Omental fat pad (tissue), 3 donors: ENCODE measurements at regions not wholly inside any gene's neighbourhood (a gene's known extent, or its start where the extent isn't known, plus 50 kb on each side); places are given as distances from the start of the nearest gene placed in this dataset.

Source experiments
- ATAC-seq: fragments of 150-250 bp; one replicate; pipeline ENCODE4 v1.9.1; 2016; ENCODE audit warnings: mild to moderate bottlenecking, moderate library complexity; ENCODE audit not compliant: low FRiP score
- DNase-seq: peaks from one replicate; pipeline ENCODE4 v3.0.0-alpha.2; 2019; ENCODE audit warnings: low spot score
- TF ChIP-seq, protein P1 (sequence below), 3 donors: fragments of 450-650 bp; IDR thresholded peaks; one replicate each; pipeline ENCODE4 v1.5.1; 2016 to 2017; ENCODE audit warnings: antibody characterized with exemption in 3 of 3, mild to moderate bottlenecking in 3 of 3, moderate library complexity in 2 of 3

DNA sequence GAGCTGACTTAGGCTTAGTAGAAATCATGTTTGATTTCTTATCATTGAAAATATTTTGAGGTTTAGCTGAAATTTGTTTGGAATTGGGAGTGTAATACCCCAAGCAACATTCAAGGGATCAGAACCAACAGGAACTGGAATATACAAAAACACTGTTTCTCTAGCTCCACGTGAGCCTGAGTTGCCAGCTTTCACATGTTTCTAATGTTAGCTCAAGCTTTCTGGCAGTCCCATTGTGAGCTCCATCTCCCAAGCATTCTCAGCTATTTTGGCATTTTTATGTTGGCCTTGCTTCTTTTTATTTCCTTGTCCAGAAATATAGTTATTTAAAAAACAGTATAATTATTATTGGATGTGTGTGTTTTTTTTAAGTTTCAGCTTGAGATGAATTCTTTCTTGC, 427.1 kb upstream of the DPH6 start:
- no peak for ATAC-seq
- DNase-seq = no peak
- TF ChIP-seq, protein P1, sequence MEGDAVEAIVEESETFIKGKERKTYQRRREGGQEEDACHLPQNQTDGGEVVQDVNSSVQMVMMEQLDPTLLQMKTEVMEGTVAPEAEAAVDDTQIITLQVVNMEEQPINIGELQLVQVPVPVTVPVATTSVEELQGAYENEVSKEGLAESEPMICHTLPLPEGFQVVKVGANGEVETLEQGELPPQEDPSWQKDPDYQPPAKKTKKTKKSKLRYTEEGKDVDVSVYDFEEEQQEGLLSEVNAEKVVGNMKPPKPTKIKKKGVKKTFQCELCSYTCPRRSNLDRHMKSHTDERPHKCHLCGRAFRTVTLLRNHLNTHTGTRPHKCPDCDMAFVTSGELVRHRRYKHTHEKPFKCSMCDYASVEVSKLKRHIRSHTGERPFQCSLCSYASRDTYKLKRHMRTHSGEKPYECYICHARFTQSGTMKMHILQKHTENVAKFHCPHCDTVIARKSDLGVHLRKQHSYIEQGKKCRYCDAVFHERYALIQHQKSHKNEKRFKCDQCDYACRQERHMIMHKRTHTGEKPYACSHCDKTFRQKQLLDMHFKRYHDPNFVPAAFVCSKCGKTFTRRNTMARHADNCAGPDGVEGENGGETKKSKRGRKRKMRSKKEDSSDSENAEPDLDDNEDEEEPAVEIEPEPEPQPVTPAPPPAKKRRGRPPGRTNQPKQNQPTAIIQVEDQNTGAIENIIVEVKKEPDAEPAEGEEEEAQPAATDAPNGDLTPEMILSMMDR (IDR thresholded peaks at IDR 0.05) = no peak

DNA sequence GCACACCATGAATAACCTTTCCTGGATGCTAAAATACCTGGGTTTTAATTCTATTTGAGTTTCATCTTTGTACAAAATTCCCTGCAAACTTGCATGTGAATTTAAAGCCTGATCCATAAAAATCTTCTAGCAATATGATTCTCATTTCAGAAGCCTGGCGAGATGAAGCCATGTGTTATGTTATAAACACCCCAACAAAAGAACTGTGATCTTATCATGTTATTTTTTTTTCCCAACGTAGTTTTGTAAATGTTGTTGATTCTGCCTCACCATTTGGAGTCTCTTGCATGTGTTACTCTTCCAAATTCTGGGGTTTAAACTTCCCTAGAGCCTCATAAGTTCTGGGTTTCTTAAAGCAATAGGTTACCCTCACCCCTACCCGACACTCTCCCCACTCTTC, 428.1 kb upstream of the DPH6 start:
- no peak for ATAC-seq
- TF ChIP-seq, protein P1 (IDR thresholded peaks at IDR 0.05) = no peak
- DNase-seq = no peak

DNA sequence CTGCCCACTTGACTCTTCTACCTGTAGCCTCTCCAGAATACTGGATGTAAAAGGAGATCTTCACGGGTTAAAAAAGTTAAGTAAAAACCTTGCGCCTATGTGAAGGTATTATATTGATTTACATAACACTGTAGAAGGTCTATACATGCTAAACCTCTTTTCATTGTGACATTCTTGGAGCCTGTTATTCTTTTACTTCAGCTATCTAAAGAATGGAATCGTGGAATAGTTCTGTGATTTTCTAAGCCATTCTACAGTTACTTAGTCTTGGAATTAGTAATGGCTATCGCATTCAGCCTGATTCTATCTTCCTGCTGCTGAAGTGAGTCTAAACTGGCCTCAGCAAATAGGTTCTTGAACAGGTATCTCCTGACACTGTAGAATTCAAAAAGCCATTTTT, 430.0 kb upstream of the DPH6 start:
- TF ChIP-seq, protein P1 (IDR thresholded peaks at IDR 0.05) = no peak
- ATAC-seq (no peak), DNase-seq (no peak)

DNA sequence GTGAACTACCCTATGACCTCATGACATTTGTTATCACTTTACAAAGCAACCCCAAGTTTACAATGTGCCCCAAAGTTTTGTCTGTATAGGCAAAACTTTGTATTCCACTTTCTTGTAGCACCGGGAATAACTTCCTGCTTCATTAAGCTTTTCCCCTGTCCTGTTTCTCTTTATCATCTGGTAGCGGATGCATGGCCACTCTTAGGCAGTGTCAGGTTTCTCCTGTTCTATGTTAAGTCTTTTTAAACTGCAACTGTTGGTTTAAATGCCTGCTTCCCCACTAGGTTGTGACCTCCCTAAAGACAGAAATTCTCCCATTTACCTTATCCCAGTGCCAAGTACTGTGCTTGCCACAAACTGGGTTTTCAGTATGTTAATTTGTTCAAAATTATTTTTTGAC, 433.6 kb upstream of the DPH6 start:
- ATAC-seq (no peak), DNase-seq (no peak)
- TF ChIP-seq, protein P1 (IDR thresholded peaks at IDR 0.05) = no peak

DNA sequence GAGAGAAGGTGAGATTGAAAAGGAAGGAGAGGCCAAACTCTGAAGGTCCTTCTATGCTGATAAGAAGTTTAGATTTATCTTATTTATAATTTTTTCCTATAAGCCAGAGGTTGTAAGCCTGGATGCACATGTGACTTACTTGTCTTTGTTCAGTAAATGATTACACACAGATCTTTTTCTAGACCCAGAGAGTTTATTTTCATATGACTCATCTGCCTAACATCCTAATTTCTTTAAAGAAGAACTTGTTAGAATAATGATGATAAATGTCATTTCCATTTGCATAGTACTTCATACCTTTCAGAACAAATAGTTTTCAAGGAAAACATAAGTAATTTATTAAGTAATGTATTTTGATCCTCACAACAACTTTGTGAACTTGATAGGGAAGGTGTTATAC, 434.8 kb upstream of the DPH6 start:
- no peak for DNase-seq
- no peak for ATAC-seq
- TF ChIP-seq, protein P1 (IDR thresholded peaks at IDR 0.05) = no peak

GRCh38 chr15:35986191-35986721, 440.3 kb upstream of the DPH6 start:
- TF ChIP-seq, protein P1 (IDR thresholded peaks at IDR 0.05) = no peak
- DNase-seq = no peak
- no peak for ATAC-seq

- TF ChIP-seq, protein P1 (IDR thresholded peaks at IDR 0.05) = no peak
- no peak for ATAC-seq
- DNase-seq = no peak
Observed at GRCh38 chr15:35987056-35987455, 441.1 kb upstream of the DPH6 start.
